CD4-positive, alpha-beta memory T cell (primary cell): ENCODE measurements at regions not wholly inside any gene's neighbourhood (a gene's known extent, or its start where the extent isn't known, plus 50 kb on each side); places are given as distances from the start of the nearest gene placed in this dataset.

Experiments used
- CTCF ChIA-PET: fragments of 350-600 bp; sonication (Branson Sonifier 250); formaldehyde crosslinking; loops from one replicate; lab custom pipeline; 2021; ENCODE audit warnings: inconsistent platforms; ENCODE audit not compliant: partially characterized antibody; lab: Charles Lee
- POLR2A ChIA-PET: fragments of 350-600 bp; sonication (Branson Sonifier 250); formaldehyde crosslinking; loops from one replicate; lab custom pipeline; 2021; ENCODE audit not compliant: partially characterized antibody; lab: Charles Lee
- DNase-seq, 5 donors: peaks; one replicate each; pipeline versions ENCODE4 v3.0.0 to v3.0.0-alpha.2; 2020 to 2022; ENCODE audit warnings: mixed read lengths in 1 of 5
- H3K27ac ChIP-seq: one replicate; pipeline ENCODE4 v1.7.0; 2013; ENCODE audit warnings: low read depth, low read length
- H3K27me3 ChIP-seq: 2 replicates; pipeline ENCODE4 v1.7.0; 2013; ENCODE audit warnings: mild to moderate bottlenecking, low read length, moderate library complexity; ENCODE audit not compliant: insufficient read depth
- H3K36me3 ChIP-seq: 2 replicates; pipeline ENCODE4 v1.7.0; 2013; ENCODE audit warnings: mild to moderate bottlenecking, low read length, moderate library complexity; ENCODE audit not compliant: insufficient read depth
- H3K4me1 ChIP-seq: 2 replicates; pipeline ENCODE4 v1.7.0; 2013; ENCODE audit warnings: mild to moderate bottlenecking, low read length, moderate library complexity; ENCODE audit not compliant: insufficient read depth
- H3K4me3 ChIP-seq, 2 donors: one replicate each; pipeline ENCODE4 v1.7.0; 2013; ENCODE audit warnings: low read length in 2 of 2, mild to moderate bottlenecking in 1 of 2
- H3K9me3 ChIP-seq, 2 donors: one replicate each; pipeline ENCODE4 v1.7.0; 2013; ENCODE audit warnings: low read length in 2 of 2, control low read depth in 1 of 2; ENCODE audit not compliant: control insufficient read depth in 1 of 2
- H3K27ac Mint-ChIP-seq, 7 donors: one replicate each; pipeline ENCODE4 v1.8.0; 2020 to 2021; ENCODE audit warnings: mixed read lengths in 7 of 7, mild to moderate bottlenecking in 6 of 7, inconsistent platforms in 3 of 7, moderate library complexity in 3 of 7
- H3K27me3 Mint-ChIP-seq, 2 donors: one replicate each; pipeline ENCODE4 v1.8.0; 2020 to 2021; ENCODE audit warnings: mixed read lengths in 2 of 2
- H3K36me3 Mint-ChIP-seq, 2 donors: one replicate each; pipeline ENCODE4 v1.8.0; 2020 to 2021; ENCODE audit warnings: mixed read lengths in 2 of 2, inconsistent platforms in 1 of 2, mild to moderate bottlenecking in 1 of 2
- H3K4me1 Mint-ChIP-seq, 4 donors: one replicate each; pipeline ENCODE4 v1.8.0; 2020 to 2021; ENCODE audit warnings: mixed read lengths in 4 of 4, mild to moderate bottlenecking in 1 of 4
- H3K4me3 Mint-ChIP-seq, 8 donors: one replicate each; pipeline ENCODE4 v1.8.0; 2020 to 2021; ENCODE audit warnings: mixed read lengths in 8 of 8, mild to moderate bottlenecking in 7 of 8, moderate library complexity in 6 of 8, inconsistent platforms in 3 of 8
- H3K9me3 Mint-ChIP-seq, 8 donors: one replicate each; pipeline ENCODE4 v1.8.0; 2020 to 2021; ENCODE audit warnings: mixed read lengths in 8 of 8, mild to moderate bottlenecking in 5 of 8, inconsistent platforms in 3 of 8, moderate library complexity in 1 of 8
- intact Hi-C: fragments of 100-400 bp; cut with micrococcal nuclease; formaldehyde crosslinking; loops from one replicate; pipeline ENCODE4 v1.15.1; 2023

- H3K9me3 Mint-ChIP-seq: peaks cover 0 to 23% (median 7%) of the 10 kb centered on the region in 8 donors
Observed at GRCh38 chr7:63931057-63931600, 67.5 kb upstream of the ZNF722 start.

GRCh38 chr7:63931985-63932577 is 66.6 kb upstream of the ZNF722 start:
- Mint-ChIP-seq H3K36me3 (no peaks in the 10 kb centered on the region), H3K27ac (no peak overlapping the region), H3K9me3 (peaks cover 0 to 22% (median 6%) of the 10 kb centered on the region in 8 donors), H3K27me3 (no peaks in the 10 kb centered on the region), H3K4me3 (no peak overlapping the region), H3K4me1 (peaks cover 0 to 1% (median 0%) of the 10 kb centered on the region in 4 donors)
- Histone ChIP-seq H3K4me3 (no peak overlapping the region), H3K9me3 (no peaks in the 10 kb centered on the region), H3K36me3 (no peaks in the 10 kb centered on the region), H3K27ac (no peak overlapping the region), H3K4me1 (peaks cover 3% of the 10 kb centered on the region), H3K27me3 (no peaks in the 10 kb centered on the region)
- no peak for DNase-seq
- CTCF ChIA-PET: no interaction called here
- POLR2A ChIA-PET: no interaction called here
- intact Hi-C loops: no loop called here

More at GRCh38 chr7:63931057-63931600, 67.5 kb upstream of the ZNF722 start:
- Mint-ChIP-seq H3K4me3 (no peak overlapping the region), H3K4me1 (peaks cover 2 to 9% (median 4%) of the 10 kb centered on the region in 4 donors), H3K27ac (no peak overlapping the region), H3K36me3 (peaks cover 0 to 4% of the 10 kb centered on the region in 2 donors), H3K27me3 (no peaks in the 10 kb centered on the region)
- CTCF ChIA-PET: no interaction called here
- Histone ChIP-seq H3K4me3 (no peak overlapping the region), H3K9me3 (no peaks in the 10 kb centered on the region), H3K27me3 (no peaks in the 10 kb centered on the region), H3K36me3 (no peaks in the 10 kb centered on the region), H3K4me1 (peaks cover 6% of the 10 kb centered on the region), H3K27ac (no peak overlapping the region)
- DNase-seq: no peak
- POLR2A ChIA-PET: no interaction called here
- intact Hi-C loops: no loop called here
